ENCODE measurements at regions not wholly inside any gene's neighbourhood (a gene's known extent, or its start where the extent isn't known, plus 50 kb on each side); places are given as distances from the start of the nearest gene placed in this dataset.

DNA sequence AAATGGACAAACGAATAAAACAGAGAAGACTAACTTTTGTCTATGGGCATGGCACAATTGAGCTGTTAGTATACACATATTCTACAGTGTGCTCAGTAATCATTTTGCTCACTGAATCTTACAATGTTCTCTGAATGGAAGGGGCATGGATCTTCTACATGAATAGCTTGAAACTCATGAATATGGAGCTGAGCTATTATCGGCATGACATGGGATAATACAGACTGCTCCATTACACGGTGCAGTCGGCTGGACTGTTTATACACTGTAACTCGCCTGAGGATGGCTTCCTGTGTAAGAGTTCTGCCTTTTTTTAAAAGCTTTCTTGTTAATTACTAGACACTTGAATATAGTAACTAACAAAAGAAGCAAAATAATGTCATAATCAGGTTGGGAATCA, 368.5 kb upstream of the MAD2L1 start:
- Histone ChIP-seq H3K27me3 (ENCODE audit: low read length) (no peaks in the 10 kb centered on the region), H3F3A (ENCODE audit: insufficient read depth) (no peaks in the 10 kb centered on the region), H3K27ac (ENCODE audit: low read depth, low read length) (no peak overlapping the region), H3K9me3 (ENCODE audit: insufficient read depth, low read length) (no peaks in the 10 kb centered on the region), H2AFZ (ENCODE audit: low read depth, low read length, severe bottlenecking) (no peak overlapping the region), H3K36me3 (ENCODE audit: low read length) (no peaks in the 10 kb centered on the region), H4K20me1 (ENCODE audit: low read depth, low read length) (no peaks in the 10 kb centered on the region), H3K9ac (ENCODE audit: low read length) (no peak overlapping the region), H3K4me3 (ENCODE audit: insufficient read depth, low read length, poor library complexity, severe bottlenecking) (no peak overlapping the region), H3K79me2 (ENCODE audit: insufficient read depth, low read length) (no peaks in the 10 kb centered on the region), H3K9me2 (replicated peaks; ENCODE audit: insufficient read depth, low read length) (no peaks in the 10 kb centered on the region), H3K4me2 (ENCODE audit: low read depth, low read length, poor library complexity, severe bottlenecking) (no peak overlapping the region)
- TF ChIP-seq EZH2phosphoT487 (conservative IDR thresholded peaks at IDR 0.05; ENCODE audit: low read length): no peak
- TF ChIP-seq, protein P1, sequence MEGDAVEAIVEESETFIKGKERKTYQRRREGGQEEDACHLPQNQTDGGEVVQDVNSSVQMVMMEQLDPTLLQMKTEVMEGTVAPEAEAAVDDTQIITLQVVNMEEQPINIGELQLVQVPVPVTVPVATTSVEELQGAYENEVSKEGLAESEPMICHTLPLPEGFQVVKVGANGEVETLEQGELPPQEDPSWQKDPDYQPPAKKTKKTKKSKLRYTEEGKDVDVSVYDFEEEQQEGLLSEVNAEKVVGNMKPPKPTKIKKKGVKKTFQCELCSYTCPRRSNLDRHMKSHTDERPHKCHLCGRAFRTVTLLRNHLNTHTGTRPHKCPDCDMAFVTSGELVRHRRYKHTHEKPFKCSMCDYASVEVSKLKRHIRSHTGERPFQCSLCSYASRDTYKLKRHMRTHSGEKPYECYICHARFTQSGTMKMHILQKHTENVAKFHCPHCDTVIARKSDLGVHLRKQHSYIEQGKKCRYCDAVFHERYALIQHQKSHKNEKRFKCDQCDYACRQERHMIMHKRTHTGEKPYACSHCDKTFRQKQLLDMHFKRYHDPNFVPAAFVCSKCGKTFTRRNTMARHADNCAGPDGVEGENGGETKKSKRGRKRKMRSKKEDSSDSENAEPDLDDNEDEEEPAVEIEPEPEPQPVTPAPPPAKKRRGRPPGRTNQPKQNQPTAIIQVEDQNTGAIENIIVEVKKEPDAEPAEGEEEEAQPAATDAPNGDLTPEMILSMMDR (IDR thresholded peaks at IDR 0.05; ENCODE audit: insufficient read depth, low read length, poor library complexity, severe bottlenecking): no peak

DNA sequence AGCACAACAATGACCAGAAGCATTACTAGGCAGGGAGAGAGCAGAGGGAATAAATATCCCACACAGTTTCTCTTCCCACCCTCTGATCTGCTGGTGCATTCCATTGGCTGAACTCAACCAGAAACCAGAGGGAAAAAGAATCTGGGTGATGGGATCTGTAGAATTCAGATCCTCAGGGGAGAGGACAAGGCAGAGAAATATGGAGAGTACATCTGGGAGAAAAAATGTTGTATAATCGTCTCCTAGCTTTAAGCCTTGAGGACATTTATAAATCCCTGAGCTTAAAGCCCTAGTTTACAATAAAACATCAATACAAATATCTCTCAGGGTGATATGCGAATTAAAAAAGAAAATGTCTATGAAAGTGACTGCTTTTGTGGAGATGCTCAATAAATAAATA, 368.1 kb upstream of the MAD2L1 start:
- Histone ChIP-seq H3K9me2 (replicated peaks; ENCODE audit: insufficient read depth, low read length) (no peaks in the 10 kb centered on the region), H2AFZ (ENCODE audit: low read depth, low read length, severe bottlenecking) (no peak overlapping the region)

DNA sequence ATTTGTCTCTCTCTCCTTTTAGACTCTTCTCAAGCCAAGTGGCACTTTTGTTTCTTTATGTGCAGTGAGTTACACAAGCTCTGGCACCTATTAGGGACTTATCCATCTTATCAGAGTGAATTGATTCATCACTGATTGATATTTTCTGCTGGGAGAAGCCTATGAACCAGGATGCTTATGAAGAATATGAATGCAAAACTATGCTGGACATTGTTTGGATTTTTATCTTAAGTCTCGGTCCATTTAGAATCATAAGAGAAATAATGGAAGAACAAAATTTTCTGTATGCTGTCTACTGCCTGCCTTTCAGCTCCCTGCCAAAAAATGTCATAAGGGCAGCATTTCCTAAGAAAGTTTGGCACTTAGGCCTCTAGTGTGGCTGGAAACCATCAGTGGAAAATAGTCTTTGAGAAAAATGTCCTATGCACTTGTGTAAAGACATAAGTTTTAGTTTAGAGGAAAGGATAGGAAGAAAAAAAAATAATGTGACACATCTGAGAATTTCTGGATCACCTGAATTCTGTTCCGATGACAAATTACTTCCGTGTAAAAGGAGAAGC, 365.7 kb upstream of the MAD2L1 start:
- Histone ChIP-seq H3K9me3 (ENCODE audit: insufficient read depth, low read length) (no peaks in the 10 kb centered on the region), H4K20me1 (ENCODE audit: low read depth, low read length) (no peaks in the 10 kb centered on the region), H3K4me3 (ENCODE audit: insufficient read depth, low read length, poor library complexity, severe bottlenecking) (no peak overlapping the region), H2AFZ (ENCODE audit: low read depth, low read length, severe bottlenecking) (no peak overlapping the region), H3K27ac (ENCODE audit: low read depth, low read length) (no peak overlapping the region), H3K36me3 (ENCODE audit: low read length) (no peaks in the 10 kb centered on the region), H3K4me2 (ENCODE audit: low read depth, low read length, poor library complexity, severe bottlenecking) (no peak overlapping the region), H3K9ac (ENCODE audit: low read length) (no peak overlapping the region), H3F3A (ENCODE audit: insufficient read depth) (no peaks in the 10 kb centered on the region), H3K9me2 (replicated peaks; ENCODE audit: insufficient read depth, low read length) (no peaks in the 10 kb centered on the region), H3K27me3 (ENCODE audit: low read length) (no peaks in the 10 kb centered on the region), H3K79me2 (ENCODE audit: insufficient read depth, low read length) (no peaks in the 10 kb centered on the region)
- TF ChIP-seq, protein P1 (IDR thresholded peaks at IDR 0.05; ENCODE audit: insufficient read depth, low read length, poor library complexity, severe bottlenecking): no peak
- no peak for TF ChIP-seq EZH2phosphoT487 (conservative IDR thresholded peaks at IDR 0.05; ENCODE audit: low read length)

More for the DNA sequence above, 368.1 kb upstream of the MAD2L1 start:
- TF ChIP-seq, protein P1 (IDR thresholded peaks at IDR 0.05; ENCODE audit: insufficient read depth, low read length, poor library complexity, severe bottlenecking): no peak
- TF ChIP-seq EZH2phosphoT487 (conservative IDR thresholded peaks at IDR 0.05; ENCODE audit: low read length): no peak
- H3K27ac ChIP-seq (ENCODE audit: low read depth, low read length): no peak overlapping the region
- H3K36me3 ChIP-seq (ENCODE audit: low read length): no peaks in the 10 kb centered on the region
- no peak overlapping the region for H3K4me2 ChIP-seq (ENCODE audit: low read depth, low read length, poor library complexity, severe bottlenecking)
- H3K4me3 ChIP-seq (ENCODE audit: insufficient read depth, low read length, poor library complexity, severe bottlenecking): no peak overlapping the region
- no peaks in the 10 kb centered on the region for H3K79me2 ChIP-seq (ENCODE audit: insufficient read depth, low read length)
- no peaks in the 10 kb centered on the region for H3F3A ChIP-seq (ENCODE audit: insufficient read depth)
- H4K20me1 ChIP-seq (ENCODE audit: low read depth, low read length): no peaks in the 10 kb centered on the region
- H3K9me3 ChIP-seq (ENCODE audit: insufficient read depth, low read length): no peaks in the 10 kb centered on the region
- no peak overlapping the region for H3K9ac ChIP-seq (ENCODE audit: low read length)
- H3K27me3 ChIP-seq (ENCODE audit: low read length): no peaks in the 10 kb centered on the region
